Effector memory CD4-positive, alpha-beta T cell (primary cell): ENCODE measurements at regions not wholly inside any gene's neighbourhood (a gene's known extent, or its start where the extent isn't known, plus 50 kb on each side); places are given as distances from the start of the nearest gene placed in this dataset.
"Not testable (repeated sequence)": the region's sequence is repeated elsewhere in the genome, so short reads cannot be mapped to it uniquely, and the experiment has no call there.

Experiments used
- DNase-seq, 3 donors: peaks; one replicate each; pipeline ENCODE4 v3.0.0-alpha.2; 2020
- H3K27ac ChIP-seq: 2 replicates; pipeline ENCODE4 v1.7.0; 2013; ENCODE audit warnings: mild to moderate bottlenecking, low read length, moderate library complexity; ENCODE audit not compliant: insufficient read depth, poor library complexity, severe bottlenecking
- H3K27me3 ChIP-seq: replicated peaks from 2 replicates; pipeline ENCODE4 v1.7.0; 2013; ENCODE audit warnings: mild to moderate bottlenecking, low read length; ENCODE audit not compliant: insufficient read depth, control insufficient read depth, poor library complexity, severe bottlenecking
- H3K36me3 ChIP-seq: 2 replicates; pipeline ENCODE4 v1.7.0; 2013; ENCODE audit warnings: mild to moderate bottlenecking, low read length, moderate library complexity; ENCODE audit not compliant: control insufficient read depth, insufficient read depth
- H3K4me1 ChIP-seq: 2 replicates; pipeline ENCODE4 v1.7.0; 2013; ENCODE audit warnings: low read length, mild to moderate bottlenecking; ENCODE audit not compliant: control insufficient read depth, insufficient read depth, poor library complexity, severe bottlenecking
- H3K4me3 ChIP-seq: 2 replicates; pipeline ENCODE4 v1.7.0; 2013; ENCODE audit warnings: low read length, low read depth, mild to moderate bottlenecking; ENCODE audit not compliant: insufficient read depth, poor library complexity, severe bottlenecking
- H3K9me3 ChIP-seq: 2 replicates; pipeline ENCODE4 v1.7.0; 2013; ENCODE audit warnings: mild to moderate bottlenecking, low read length, moderate library complexity; ENCODE audit not compliant: control insufficient read depth

- not testable (repeated sequence) for H3K4me1 ChIP-seq, DNase-seq, H3K36me3 ChIP-seq, H3K4me3 ChIP-seq, H3K27ac ChIP-seq, H3K27me3 ChIP-seq, H3K9me3 ChIP-seq
Measured at GRCh38 chr18:4678685-4679084, 223.6 kb upstream of the DLGAP1 start.

- H3K4me3 ChIP-seq, result no peak overlapping the region
- no peaks in the 10 kb centered on the region for H3K9me3 ChIP-seq
- no peak overlapping the region for H3K27ac ChIP-seq
- no peaks in the 10 kb centered on the region for H3K36me3 ChIP-seq
- no peak for DNase-seq
- H3K4me1 ChIP-seq, result no peaks in the 10 kb centered on the region
- H3K27me3 ChIP-seq, result no peaks in the 10 kb centered on the region
Measured at GRCh38 chr18:4677006-4677405, 221.9 kb upstream of the DLGAP1 start.

- no peak for DNase-seq
- Histone ChIP-seq H3K27ac (no peak overlapping the region), H3K4me1 (no peaks in the 10 kb centered on the region), H3K36me3 (no peaks in the 10 kb centered on the region), H3K9me3 (no peaks in the 10 kb centered on the region), H3K27me3 (no peaks in the 10 kb centered on the region), H3K4me3 (no peak overlapping the region)
Measured at GRCh38 chr18:4672162-4672561, 217.1 kb upstream of the DLGAP1 start.

GRCh38 chr18:4658804-4659203, 203.7 kb upstream of the DLGAP1 start:
- Histone ChIP-seq H3K9me3 (no peaks in the 10 kb centered on the region), H3K4me3 (no peak overlapping the region), H3K27ac (no peak overlapping the region), H3K4me1 (no peaks in the 10 kb centered on the region), H3K27me3 (no peaks in the 10 kb centered on the region), H3K36me3 (no peaks in the 10 kb centered on the region)
- DNase-seq, result no peak

GRCh38 chr18:4653418-4653817, 198.3 kb upstream of the DLGAP1 start:
- Histone ChIP-seq H3K4me3 (no peak overlapping the region), H3K27ac (no peak overlapping the region), H3K4me1 (no peaks in the 10 kb centered on the region), H3K27me3 (no peaks in the 10 kb centered on the region), H3K9me3 (no peaks in the 10 kb centered on the region), H3K36me3 (no peaks in the 10 kb centered on the region)
- DNase-seq, result no peak

GRCh38 chr18:4641771-4642368, 186.8 kb upstream of the DLGAP1 start:
- Histone ChIP-seq H3K4me3 (no peak overlapping the region), H3K4me1 (no peaks in the 10 kb centered on the region), H3K27me3 (no peaks in the 10 kb centered on the region), H3K27ac (no peak overlapping the region), H3K9me3 (no peaks in the 10 kb centered on the region), H3K36me3 (no peaks in the 10 kb centered on the region)
- DNase-seq, result no peak

GRCh38 chr18:4640349-4641012, 185.4 kb upstream of the DLGAP1 start:
- no peak overlapping the region for H3K4me3 ChIP-seq
- DNase-seq, result no peak
- H3K4me1 ChIP-seq, result no peaks in the 10 kb centered on the region
- no peaks in the 10 kb centered on the region for H3K36me3 ChIP-seq
- no peaks in the 10 kb centered on the region for H3K27me3 ChIP-seq
- H3K27ac ChIP-seq, result no peak overlapping the region
- H3K9me3 ChIP-seq, result no peaks in the 10 kb centered on the region

GRCh38 chr18:4639628-4640310, 184.7 kb upstream of the DLGAP1 start:
- Histone ChIP-seq H3K27ac (no peak overlapping the region), H3K27me3 (no peaks in the 10 kb centered on the region), H3K4me3 (no peak overlapping the region), H3K4me1 (no peaks in the 10 kb centered on the region), H3K9me3 (no peaks in the 10 kb centered on the region), H3K36me3 (no peaks in the 10 kb centered on the region)
- DNase-seq, result no peak

GRCh38 chr18:4638680-4639079, 183.6 kb upstream of the DLGAP1 start:
- Histone ChIP-seq H3K27me3 (no peaks in the 10 kb centered on the region), H3K36me3 (no peaks in the 10 kb centered on the region)
- DNase-seq, result no peak

GRCh38 chr18:4637876-4638275, 182.8 kb upstream of the DLGAP1 start:
- Histone ChIP-seq H3K27ac (no peak overlapping the region), H3K4me3 (no peak overlapping the region), H3K4me1 (no peaks in the 10 kb centered on the region), H3K27me3 (no peaks in the 10 kb centered on the region), H3K36me3 (no peaks in the 10 kb centered on the region), H3K9me3 (no peaks in the 10 kb centered on the region)
- no peak for DNase-seq

More at GRCh38 chr18:4638680-4639079, 183.6 kb upstream of the DLGAP1 start:
- no peak overlapping the region for H3K4me3 ChIP-seq
- H3K27ac ChIP-seq, result no peak overlapping the region
- H3K4me1 ChIP-seq, result no peaks in the 10 kb centered on the region
- H3K9me3 ChIP-seq, result no peaks in the 10 kb centered on the region
